Activated CD8-positive, alpha-beta memory T cell treated with anti-CD3 and anti-CD28 coated beads for 36 hours (primary cell): ENCODE measurements at regions not wholly inside any gene's neighbourhood (a gene's known extent, or its start where the extent isn't known, plus 50 kb on each side); places are given as distances from the start of the nearest gene placed in this dataset.
"Not testable (repeated sequence)": the region's sequence is repeated elsewhere in the genome, so short reads cannot be mapped to it uniquely, and the experiment has no call there.

Source experiments
- CTCF ChIA-PET: fragments of 350-600 bp; sonication (Branson Sonifier 250); formaldehyde crosslinking; loops from one replicate; lab custom pipeline; 2021; ENCODE audit warnings: antibody characterized with exemption; lab: Charles Lee
- POLR2A ChIA-PET: fragments of 350-600 bp; sonication (Branson Sonifier 250); formaldehyde crosslinking; loops from one replicate; lab custom pipeline; 2021; ENCODE audit warnings: antibody characterized with exemption; lab: Charles Lee

DNA sequence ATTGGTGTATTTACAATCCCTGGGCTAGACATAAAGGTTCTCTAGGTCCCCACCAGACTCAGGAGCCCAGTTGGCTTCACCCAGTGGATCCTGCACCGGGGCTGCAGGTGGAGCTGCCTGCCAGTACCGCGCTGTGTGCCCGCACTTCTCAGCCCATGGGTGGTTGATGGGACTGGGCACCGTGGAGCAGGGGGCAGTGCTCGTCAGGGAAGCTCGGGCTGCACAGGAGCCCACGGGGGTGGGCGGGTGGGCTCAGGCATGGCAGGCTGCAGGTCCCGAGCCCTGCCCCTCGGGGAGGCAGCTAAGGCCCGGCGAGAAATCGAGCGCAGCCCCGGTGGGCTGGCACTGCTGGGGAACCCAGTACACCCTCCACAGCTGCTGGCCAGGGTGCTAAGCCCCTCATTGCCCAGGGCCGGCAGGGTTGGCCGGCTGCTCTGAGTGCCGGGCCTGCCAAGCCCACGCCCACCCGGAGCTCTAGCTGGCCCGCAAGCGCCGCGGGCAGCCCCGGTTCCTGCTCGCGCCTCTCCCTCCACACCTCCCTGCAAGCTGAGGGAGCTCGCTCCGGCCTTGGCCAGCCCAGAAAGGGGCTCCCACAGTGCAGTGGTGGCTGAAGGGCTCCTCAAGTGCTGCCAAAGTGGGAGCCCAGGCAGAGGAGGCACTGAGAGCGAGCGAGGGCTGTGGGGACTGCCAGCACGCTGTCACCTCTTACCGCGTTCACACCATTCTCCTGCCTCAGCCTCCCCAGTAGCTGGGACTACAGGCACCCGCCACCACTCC is 353.5 kb upstream of the HS6ST1 start:
- POLR2A ChIA-PET, CTCF ChIA-PET: not testable (repeated sequence)

DNA sequence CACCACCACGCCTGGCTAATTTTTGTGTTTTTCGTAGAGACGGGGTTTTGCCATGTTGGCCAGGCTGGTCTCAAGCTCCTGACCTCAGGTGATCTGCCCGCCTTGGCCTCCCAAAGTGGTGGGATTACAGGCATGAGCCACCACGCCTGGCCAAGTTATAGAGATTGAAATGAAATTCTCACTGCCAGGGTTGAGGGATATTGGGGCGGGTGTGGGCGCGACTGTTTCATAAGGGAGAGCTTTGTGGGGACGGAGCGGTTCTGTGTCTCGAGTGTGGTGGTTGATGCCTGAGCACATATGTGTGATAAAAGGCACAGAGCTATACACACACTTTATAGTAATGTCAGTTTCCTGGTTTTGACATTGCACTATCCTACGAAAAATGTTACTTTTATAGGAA is 361.0 kb upstream of the HS6ST1 start:
- POLR2A ChIA-PET, CTCF ChIA-PET: not testable (repeated sequence)

DNA sequence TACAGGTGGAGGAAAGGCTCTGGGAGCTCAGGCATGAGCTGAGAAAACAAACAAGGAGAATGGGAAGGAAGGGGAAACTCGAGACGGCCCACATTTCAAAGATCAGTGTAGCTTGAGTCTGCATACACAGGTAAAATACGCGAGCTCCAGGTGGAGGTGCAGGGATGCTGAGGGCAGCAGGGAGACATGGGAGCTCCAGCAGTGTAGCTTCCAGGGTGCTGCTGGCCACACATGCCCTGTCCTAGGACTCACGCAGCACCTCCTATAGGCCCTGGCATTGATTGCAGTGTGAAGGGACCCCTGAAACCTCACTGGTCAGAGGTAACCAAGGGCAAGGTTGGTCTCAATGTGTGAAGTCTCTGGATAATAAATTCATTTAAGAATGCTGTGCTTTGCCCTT is 362.8 kb upstream of the HS6ST1 start:
- ChIA-PET CTCF (no interaction called here), POLR2A (no interaction called here)

DNA sequence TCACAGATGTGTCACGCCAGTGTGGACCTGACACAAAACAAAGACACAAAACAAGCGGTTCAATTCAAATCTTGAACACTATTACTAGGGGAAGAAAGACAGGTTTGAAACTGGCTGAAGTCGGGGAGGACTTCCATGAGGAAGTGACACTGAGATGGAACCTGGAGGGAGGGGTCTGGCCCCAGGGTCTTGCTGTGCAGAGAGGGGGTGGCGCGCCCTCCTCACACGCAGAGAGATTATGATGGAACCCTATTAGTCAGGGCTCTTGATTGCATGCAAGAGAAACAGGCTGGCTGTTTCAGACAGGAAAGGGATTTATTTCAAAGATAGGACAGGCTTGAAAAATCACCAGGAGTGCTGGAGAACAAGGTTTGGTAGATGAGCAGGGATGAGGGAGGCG is 363.6 kb upstream of the HS6ST1 start:
- ChIA-PET POLR2A (no interaction called here), CTCF (no interaction called here)

DNA sequence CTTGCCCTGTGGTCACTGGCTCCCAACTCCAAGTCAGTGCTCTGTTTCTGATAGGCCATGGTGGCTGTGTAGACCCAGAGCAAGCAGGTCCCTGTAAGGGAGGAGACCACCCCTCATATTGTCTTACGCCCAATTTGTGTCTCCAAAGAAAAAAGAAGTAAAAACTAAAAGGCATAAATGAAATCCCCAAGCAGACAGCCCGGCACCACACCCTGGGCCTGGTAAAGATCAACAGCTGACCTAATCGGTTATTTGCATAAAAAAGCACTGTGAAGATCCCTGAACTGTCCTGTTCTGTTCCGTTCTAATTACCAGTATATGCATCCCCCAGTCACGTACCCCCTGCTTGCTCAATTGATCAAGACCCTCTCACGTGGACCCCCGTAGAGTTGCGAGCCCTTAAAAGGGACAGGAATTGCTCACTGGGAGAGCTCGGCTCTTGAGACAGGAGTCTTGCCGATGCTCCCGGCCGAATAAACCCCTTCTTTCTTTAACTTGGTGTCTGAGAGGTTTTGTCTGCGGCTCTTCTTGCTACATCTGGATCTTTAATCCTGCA is 364.1 kb upstream of the HS6ST1 start:
- CTCF ChIA-PET: no interaction called here

DNA sequence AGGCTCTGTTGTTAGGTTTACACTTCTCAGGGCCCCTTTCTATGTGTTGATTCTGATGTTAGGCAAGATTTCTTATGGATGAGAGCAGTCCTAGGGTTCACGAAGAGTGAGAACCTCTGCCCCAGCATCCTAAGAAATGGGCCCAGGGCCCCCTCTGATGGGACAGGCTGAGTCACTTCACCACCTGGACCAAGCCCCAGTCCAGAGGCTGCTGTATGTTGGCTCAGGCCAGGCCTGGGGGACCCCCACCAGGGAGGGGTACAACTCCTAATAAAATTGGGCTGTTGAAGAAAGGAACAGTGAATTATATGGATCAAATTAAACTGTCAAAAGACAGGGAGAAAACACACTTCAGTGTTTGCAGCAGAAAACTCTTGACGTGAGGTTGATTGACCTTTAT is 365.9 kb upstream of the HS6ST1 start:
- POLR2A ChIA-PET: no interaction called here
- CTCF ChIA-PET: no interaction called here

More for the DNA sequence above, 364.1 kb upstream of the HS6ST1 start:
- POLR2A ChIA-PET: no interaction called here

DNA sequence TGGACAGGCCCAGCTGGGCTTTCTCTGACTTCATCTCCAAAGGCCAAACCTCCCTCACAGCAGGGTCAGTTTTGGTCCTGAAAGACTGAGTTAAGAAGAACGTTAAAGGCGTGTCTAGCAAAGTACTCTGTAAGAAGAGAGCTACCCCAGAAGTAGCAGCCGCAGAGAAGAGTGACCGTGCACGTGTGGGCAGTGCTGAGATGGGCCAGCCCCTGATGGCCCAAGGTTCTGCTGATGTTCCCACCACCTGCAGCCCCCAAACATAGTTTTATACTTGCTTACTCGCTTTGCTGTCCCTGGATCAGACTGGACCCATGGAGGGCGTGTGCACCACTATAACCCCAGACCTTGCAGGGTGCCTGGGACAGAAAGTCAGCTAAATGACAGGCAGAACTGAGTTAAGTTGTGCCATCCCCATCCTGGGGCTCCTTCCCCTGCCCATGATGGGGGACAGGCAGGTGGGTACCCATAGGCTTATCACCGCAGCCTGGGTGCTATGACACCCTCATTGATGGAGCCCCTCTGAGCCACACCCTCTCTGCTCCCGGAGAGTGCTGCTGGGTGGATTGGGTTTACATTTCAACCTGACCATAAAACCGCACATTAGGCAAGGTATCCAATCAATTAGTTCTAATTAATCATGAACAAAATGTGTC is 367.3 kb upstream of the HS6ST1 start:
- CTCF ChIA-PET: no interaction called here

DNA sequence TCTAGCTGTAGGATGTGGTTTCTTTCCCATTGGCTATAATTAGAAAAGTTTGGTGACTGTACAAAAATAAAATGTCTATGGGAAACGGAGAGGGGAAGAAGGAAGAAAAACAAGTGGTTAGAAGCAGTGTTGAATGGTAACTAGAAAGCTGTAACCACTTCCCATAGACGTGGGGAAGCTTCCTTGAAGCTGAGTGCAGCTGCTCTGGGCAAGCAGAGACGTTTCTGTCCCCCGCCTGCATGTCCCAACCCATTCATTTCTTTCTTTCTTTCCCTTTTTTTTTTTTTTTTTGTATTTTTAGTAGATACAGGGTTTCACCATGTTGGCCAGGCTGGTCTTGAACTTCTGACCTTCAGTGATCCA is 367.8 kb upstream of the HS6ST1 start:
- CTCF ChIA-PET: no interaction called here

More for the DNA sequence above, 367.3 kb upstream of the HS6ST1 start:
- POLR2A ChIA-PET: no interaction called here

DNA sequence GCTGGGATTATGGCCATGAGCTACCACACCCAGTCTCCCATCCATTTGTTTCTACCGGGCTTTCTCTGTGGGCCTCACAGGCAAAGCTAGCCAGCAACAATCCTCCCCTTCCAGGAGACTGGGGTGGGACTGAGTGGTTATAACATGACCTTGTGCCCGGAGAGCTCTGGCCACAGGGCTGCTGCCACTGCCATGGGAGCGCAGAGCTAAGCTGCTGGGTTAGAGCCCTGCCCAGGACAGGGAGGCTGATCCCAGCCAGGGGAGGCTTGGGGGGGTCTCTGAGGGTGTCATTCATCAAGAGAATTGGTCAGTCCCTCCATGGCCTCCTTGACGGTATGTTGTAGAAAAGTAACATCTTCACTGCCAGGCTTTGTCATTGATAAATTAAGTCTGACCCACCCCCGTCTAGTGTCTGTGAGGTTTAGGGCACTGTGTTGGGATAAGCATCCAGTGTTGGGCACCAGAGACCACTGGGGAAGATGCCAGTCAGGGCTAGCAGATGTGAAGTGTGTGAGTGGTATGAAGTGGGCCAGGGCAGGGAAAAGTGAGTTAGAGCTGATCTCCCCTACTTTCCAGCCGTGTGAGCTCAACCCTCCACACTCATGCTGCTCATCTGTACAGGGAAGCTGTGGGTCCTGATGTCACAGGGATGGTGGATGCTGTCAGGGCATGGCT is 368.4 kb upstream of the HS6ST1 start:
- ChIA-PET POLR2A (no interaction called here), CTCF (no interaction called here)

More for the DNA sequence above, 367.8 kb upstream of the HS6ST1 start:
- POLR2A ChIA-PET: no interaction called here

DNA sequence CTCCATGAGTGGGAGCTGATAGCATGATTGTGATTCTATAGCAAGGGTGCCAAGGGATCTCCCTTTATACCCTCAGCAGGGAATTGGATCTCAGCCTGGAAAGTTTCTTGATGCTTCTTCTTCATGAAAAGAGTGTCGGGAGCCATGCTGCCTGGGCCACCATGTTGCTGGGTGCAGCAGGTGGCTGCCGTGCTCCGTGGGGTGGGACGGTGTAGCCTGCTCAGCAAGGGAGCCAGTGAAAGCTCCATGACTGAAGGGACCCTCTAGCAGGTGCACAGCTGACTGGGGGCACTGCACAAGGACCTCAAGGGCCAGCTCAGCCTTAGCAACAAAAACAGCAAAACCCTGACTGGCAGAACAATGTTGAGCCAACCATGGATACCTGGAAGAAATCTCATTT is 368.9 kb upstream of the HS6ST1 start:
- ChIA-PET POLR2A (no interaction called here), CTCF (no interaction called here)

DNA sequence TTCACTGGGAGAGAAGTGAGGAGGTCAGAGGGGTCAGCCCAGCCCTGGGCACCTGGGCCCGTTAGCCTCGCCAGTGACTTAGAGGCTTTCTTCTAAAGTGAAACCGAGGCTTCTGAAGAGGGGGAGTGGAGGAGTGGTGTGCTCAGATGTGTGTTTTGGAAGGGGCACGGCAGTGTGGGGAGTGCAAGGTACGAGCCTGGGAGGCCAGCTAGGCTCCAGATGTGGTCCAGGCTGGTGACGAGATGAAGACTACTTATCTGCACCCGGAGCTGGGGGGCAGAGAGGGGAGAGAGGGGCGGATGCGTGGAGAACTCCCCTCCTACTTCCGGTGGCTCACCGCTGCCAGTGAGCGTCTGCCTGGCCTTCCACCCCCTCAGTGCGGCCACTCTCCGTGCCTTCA is 371.3 kb upstream of the HS6ST1 start:
- ChIA-PET POLR2A (no interaction called here), CTCF (no interaction called here)

DNA sequence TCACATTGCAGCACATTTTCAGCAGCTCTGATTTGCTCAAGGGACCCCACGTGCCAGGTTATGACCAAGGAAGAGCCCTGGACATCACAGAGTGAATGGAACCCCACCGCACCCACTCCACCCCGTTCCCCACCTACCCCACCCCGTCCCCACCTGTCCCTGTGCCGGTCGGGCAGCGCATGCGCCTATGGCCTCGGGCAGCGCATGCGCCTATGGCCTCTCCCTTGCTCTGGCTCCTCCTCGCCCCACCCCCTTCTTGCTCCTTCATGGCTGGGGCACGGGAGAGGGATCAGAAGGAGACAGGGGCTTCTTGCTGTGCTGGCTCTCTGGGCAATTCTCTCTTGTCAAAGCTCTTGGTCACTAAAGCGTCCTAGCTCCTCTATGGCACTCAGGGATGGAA is 371.8 kb upstream of the HS6ST1 start:
- POLR2A ChIA-PET: no interaction called here

DNA sequence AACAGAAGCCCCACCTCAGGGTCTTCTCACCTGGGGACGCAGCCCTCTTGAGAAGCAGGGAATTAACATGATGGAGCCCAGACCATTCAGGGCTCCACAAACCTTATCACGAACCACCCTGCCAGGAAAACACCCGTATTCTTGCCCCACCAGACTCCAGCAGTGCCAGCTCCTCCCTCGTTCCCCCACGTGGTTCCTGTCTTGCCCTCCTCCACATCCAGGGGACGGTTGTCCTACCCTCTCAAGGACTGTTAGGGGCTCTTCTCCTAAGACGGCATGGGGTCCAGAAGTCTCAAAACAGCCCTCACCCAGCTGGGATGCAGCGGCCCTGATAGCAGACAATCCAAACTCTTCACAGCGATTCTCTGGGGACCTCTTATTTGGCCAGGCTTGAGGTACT is 372.2 kb upstream of the HS6ST1 start:
- ChIA-PET CTCF (no interaction called here), POLR2A (no interaction called here)

More for the DNA sequence above, 371.8 kb upstream of the HS6ST1 start:
- CTCF ChIA-PET: no interaction called here

DNA sequence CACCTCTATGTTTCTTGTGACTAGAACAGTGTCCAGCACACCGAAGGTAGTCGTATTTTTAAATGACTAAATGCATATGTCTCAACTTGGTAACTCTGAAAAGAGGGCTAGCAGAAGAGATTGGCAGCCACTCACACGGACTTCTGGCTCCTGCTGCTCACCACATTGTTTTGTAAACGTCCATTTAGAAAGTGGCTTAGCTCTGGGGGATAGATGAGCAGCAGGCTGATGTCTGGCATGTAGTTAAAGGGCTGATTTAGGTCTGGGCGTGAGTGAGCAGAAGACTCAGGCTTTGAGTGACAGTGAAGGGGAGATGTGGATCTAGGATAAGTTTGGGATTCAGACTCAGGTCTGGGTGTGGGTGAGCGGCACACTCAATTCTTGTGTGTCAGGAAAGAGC is 372.9 kb upstream of the HS6ST1 start:
- POLR2A ChIA-PET: no interaction called here
- CTCF ChIA-PET: no interaction called here

DNA sequence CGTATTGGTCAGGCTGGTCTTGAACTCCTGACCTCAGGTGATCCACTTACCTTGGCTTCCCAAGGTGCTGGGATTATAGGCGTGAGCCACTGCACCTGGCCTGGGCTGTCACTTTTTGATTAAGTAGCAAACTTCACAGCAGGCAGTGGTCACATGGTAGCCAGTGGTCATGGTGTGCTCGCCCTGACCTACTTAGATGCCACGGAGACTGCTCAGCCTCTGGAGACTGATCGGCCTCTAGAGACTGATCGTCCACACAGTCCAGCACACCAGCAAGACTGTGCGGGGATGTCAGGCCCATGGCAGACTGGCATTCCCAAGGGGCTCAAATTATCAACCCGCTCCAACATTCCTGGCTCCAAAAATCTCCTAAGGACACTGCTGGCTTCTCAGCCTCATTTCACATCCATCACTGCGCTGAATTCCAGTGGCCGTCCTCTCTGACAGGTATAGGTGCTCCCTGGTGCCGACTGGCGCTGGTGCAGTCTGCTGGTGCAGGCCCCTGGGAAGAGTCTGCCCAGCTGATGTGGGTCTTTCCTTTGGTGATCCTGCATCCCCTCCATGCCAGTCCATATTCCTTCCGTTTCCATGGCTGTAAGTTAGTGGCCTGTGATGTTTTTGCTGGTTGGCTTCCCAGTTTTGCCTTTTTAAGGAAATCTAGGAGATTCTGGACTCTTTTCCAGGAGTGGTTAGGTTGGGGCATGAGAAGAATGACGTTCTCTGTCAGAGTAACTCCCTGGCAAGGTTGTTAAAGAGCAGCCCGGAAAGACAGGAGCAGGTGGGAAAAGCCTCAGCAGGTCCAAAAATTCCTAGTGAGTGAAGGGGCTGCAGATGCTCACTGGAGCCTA is 374.5 kb upstream of the HS6ST1 start:
- ChIA-PET CTCF (no interaction called here), POLR2A (no interaction called here)

DNA sequence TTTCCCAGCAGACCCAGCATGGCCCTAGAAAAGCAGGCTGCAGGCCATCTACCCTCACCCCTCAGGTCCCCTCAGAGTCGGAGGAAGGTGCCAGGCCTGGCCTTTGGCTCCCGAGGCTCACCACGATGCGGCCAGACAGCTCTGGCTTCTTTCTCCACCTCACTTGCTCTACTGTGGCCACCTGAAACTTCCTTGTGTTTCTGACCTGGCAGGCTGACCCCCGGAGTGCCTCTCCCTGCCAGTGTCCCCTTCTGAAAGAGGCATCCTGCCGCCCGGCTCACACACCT is 375.0 kb upstream of the HS6ST1 start:
- POLR2A ChIA-PET: no interaction called here
- CTCF ChIA-PET: no interaction called here

DNA sequence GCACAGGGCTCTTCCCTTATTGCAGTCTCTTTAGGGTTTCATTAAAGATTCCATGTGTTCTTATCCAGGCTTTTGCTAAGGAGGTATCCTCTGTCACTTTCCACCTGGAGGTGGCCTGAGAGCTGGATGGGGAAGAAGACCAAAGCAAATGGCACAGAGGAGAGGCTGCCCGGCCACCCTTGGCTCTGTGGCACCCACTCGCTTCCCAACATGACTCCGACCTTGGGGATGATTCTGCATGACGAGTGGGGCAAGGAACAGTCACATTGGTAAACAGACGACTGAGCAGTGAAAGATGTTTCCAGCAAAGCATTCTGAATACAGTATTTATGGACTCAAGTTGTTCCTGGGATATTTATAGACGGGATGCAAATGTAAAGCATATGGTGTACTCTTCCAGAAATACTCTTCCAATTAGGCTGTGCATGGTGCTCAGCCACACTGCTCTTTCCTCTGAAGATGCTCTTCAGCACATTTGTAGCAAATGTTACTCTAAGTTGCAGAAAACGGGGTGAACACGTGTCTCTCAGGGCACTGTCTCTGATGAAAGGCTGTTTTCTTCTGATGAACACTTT is 377.1 kb upstream of the HS6ST1 start:
- ChIA-PET POLR2A (no interaction called here), CTCF (no interaction called here)

DNA sequence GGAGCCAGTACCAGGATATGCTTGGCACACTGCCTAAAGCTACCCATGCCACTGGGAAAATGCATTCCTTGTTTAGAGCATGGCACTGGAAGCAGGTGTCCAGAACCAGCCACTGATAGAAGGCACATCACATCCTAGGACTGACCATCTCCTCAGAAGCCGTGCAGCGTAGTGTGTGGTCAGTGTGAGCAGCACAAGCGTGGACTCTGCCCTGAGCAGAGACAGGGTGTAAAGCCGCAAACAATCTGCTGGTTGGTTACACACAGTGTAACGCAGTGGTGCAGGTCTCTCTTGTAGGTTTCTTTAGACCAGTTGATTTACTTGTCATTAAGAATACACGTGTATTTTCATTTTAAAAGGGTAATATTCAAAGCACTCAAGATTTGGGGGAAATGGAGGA is 377.8 kb upstream of the HS6ST1 start:
- ChIA-PET POLR2A (no interaction called here), CTCF (no interaction called here)

DNA sequence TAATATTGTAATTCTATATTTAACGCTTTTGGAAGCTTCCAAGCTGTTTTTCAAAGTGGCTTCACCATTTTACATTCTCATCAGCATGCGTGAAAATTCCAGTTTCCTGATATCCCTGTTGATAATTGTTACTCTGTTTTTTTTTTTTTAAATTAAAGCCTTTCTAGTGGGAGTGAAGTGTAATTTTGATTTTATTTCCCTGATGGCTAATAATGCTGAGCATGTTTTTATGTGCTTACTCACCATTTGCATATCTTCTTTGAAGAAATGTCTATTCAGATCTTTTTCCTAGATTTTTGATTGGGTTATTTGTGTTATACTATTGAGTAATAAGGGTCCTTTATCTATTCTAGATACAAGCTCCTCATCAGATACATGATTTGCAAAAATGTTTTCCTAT is 382.8 kb upstream of the HS6ST1 start:
- CTCF ChIA-PET: no interaction called here

DNA sequence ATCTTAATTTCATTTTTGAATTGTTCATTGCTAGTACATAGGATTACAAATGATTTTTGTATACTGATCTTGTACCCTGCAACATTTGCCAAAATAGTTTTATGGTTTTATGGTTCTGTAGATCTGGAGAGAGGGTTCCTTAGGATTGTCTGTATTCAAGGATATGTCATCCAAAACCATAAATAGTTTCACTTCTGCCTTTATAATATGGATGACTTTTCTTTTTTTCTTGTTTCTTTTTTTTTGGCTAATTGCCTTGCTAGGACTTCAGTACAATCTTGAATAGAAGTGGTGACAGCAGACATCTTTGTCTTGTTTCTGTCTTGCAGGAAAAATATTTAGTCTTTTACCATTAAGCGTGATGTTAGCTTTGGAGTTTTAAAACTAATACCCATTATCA is 383.9 kb upstream of the HS6ST1 start:
- ChIA-PET POLR2A (no interaction called here), CTCF (no interaction called here)

More for the DNA sequence above, 382.8 kb upstream of the HS6ST1 start:
- POLR2A ChIA-PET: no interaction called here
